WTC11 (cell line): ENCODE measurements at regions not wholly inside any gene's neighbourhood (a gene's known extent, or its start where the extent isn't known, plus 50 kb on each side); places are given as distances from the start of the nearest gene placed in this dataset.

Experiments
- ATAC-seq: fragments of 200-7000 bp; cut with Tn5 transposase; 2 replicates; pipeline ENCODE4 v1.10.0; 2021; ENCODE audit warnings: mild to moderate bottlenecking, moderate library complexity
- CTCF ChIA-PET: fragments of 300-600 bp; sonication (Branson Sonifier 250); formaldehyde crosslinking; loops from one replicate; lab custom pipeline; 2021; ENCODE audit warnings: antibody characterized with exemption; lab: Charles Lee
- POLR2A ChIA-PET: fragments of 350-600 bp; sonication (Branson Sonifier 250); formaldehyde crosslinking; loops from one replicate; lab custom pipeline; 2021; ENCODE audit warnings: antibody characterized with exemption; lab: Charles Lee
- DNase-seq: peaks from one replicate; pipeline ENCODE4 v3.0.0; 2021; ENCODE audit warnings: low spot score
- H3K27ac Mint-ChIP-seq: 2 replicates; pipeline ENCODE4 v1.8.0; 2021; ENCODE audit warnings: mixed read lengths
- H3K27me3 Mint-ChIP-seq: 2 replicates; pipeline ENCODE4 v1.8.0; 2021; ENCODE audit warnings: low read depth, mild to moderate bottlenecking, moderate library complexity, mixed read lengths
- H3K36me3 Mint-ChIP-seq: 2 replicates; pipeline ENCODE4 v1.8.0; 2021; ENCODE audit warnings: mixed read lengths
- H3K4me1 Mint-ChIP-seq: 2 replicates; pipeline ENCODE4 v1.8.0; 2022; ENCODE audit warnings: mixed read lengths
- H3K4me3 Mint-ChIP-seq: 2 replicates; pipeline ENCODE4 v1.8.0; 2021; ENCODE audit warnings: mild to moderate bottlenecking, moderate library complexity, mixed read lengths
- H3K9me3 Mint-ChIP-seq: 2 replicates; pipeline ENCODE4 v1.8.0; 2021; ENCODE audit warnings: mixed read lengths
- CREB1 ChIP-seq: sonication (generic); formaldehyde crosslinking; IDR thresholded peaks from 2 replicates; pipeline ENCODE4 v1.8.0; 2023; ENCODE audit warnings: mild to moderate bottlenecking, missing genetic modification reagents
- GRHL2 ChIP-seq: fragments of 250-450 bp; sonication (Bioruptor Pico); IDR thresholded peaks from 2 replicates; pipeline ENCODE4 v1.8.0; 2022; ENCODE audit warnings: mild to moderate bottlenecking, moderate library complexity; ENCODE audit not compliant: insufficient replicate concordance, severe bottlenecking
- JUN ChIP-seq: sonication (generic); formaldehyde crosslinking; IDR thresholded peaks from 2 replicates; pipeline ENCODE4 v1.8.0; 2023; ENCODE audit warnings: mild to moderate bottlenecking, missing genetic modification reagents
- MAX ChIP-seq: sonication (generic); formaldehyde crosslinking; IDR thresholded peaks from 2 replicates; pipeline ENCODE4 v1.8.0; 2022; ENCODE audit warnings: mild to moderate bottlenecking, missing genetic modification reagents
- NFE2L1 ChIP-seq: sonication (generic); formaldehyde crosslinking; IDR thresholded peaks from 2 replicates; pipeline ENCODE4 v1.8.1; 2023; ENCODE audit warnings: missing genetic modification reagents
- NR2C2 ChIP-seq: sonication (generic); formaldehyde crosslinking; IDR thresholded peaks from 2 replicates; pipeline ENCODE4 v1.8.0; 2022; ENCODE audit warnings: mild to moderate bottlenecking, missing genetic modification reagents
- PRDM15 ChIP-seq: sonication (generic); formaldehyde crosslinking; IDR thresholded peaks from 2 replicates; pipeline ENCODE4 v1.8.0; 2022; ENCODE audit warnings: missing genetic modification reagents
- PRRX2 ChIP-seq: fragments of 250-450 bp; sonication (Bioruptor Pico); IDR thresholded peaks from 2 replicates; pipeline ENCODE4 v1.8.0; 2021; ENCODE audit warnings: mild to moderate bottlenecking
- RORB ChIP-seq: fragments of 250-450 bp; sonication (Bioruptor Pico); IDR thresholded peaks from 2 replicates; pipeline ENCODE4 v1.9.0; 2021; ENCODE audit warnings: mild to moderate bottlenecking
- SMAD3 ChIP-seq: sonication (generic); formaldehyde crosslinking; IDR thresholded peaks from 2 replicates; pipeline ENCODE4 v1.8.0; 2022; ENCODE audit warnings: missing genetic modification reagents, mild to moderate bottlenecking, borderline replicate concordance
- SP1 ChIP-seq: sonication (generic); formaldehyde crosslinking; conservative IDR thresholded peaks from 2 replicates; pipeline ENCODE4 v1.8.1; 2022; ENCODE audit warnings: missing genetic modification reagents
- ZMAT4 ChIP-seq: fragments of 250-450 bp; sonication (Bioruptor Pico); IDR thresholded peaks from 2 replicates; pipeline ENCODE4 v1.9.0; 2021; ENCODE audit warnings: mild to moderate bottlenecking
- ZNF281 ChIP-seq: sonication (generic); formaldehyde crosslinking; IDR thresholded peaks from 2 replicates; pipeline ENCODE4 v1.8.0; 2023; ENCODE audit warnings: mild to moderate bottlenecking, missing genetic modification reagents
- ZNF317 ChIP-seq: sonication (generic); formaldehyde crosslinking; IDR thresholded peaks from 2 replicates; pipeline ENCODE4 v1.8.1; 2023; ENCODE audit warnings: low read depth, mild to moderate bottlenecking, moderate library complexity, missing genetic modification reagents, borderline replicate concordance
- TF ChIP-seq, protein P1 (sequence below): fragments of 250-450 bp; sonication (Bioruptor Pico); IDR thresholded peaks from 2 replicates; pipeline ENCODE4 v1.9.0; 2021; ENCODE audit warnings: mild to moderate bottlenecking, borderline replicate concordance

- Mint-ChIP-seq H3K4me3 (no peak overlapping the region), H3K4me1 (peaks cover 36% of the 10 kb centered on the region), H3K27ac (no peak overlapping the region), H3K27me3 (peaks cover 3% of the 10 kb centered on the region), H3K36me3 (peaks cover 13% of the 10 kb centered on the region), H3K9me3 (peaks cover 21% of the 10 kb centered on the region)
- DNase-seq = no peak
- no peak for ATAC-seq
- POLR2A ChIA-PET = no interaction called here
- TF ChIP-seq ZMAT4 (CRISPR knock-in tag) = no peak
- no peak for TF ChIP-seq CREB1 (CRISPR knock-in tag)
- no peak for TF ChIP-seq SMAD3 (CRISPR knock-in tag)
- no peak for TF ChIP-seq NFE2L1
- no peak for TF ChIP-seq JUN (CRISPR knock-in tag)
- TF ChIP-seq SP1 (CRISPR knock-in tag) = no peak
- TF ChIP-seq NR2C2 (CRISPR knock-in tag) = no peak
- TF ChIP-seq ZNF281 (CRISPR knock-in tag) = no peak
- no peak for TF ChIP-seq ZNF317 (CRISPR knock-in tag)
- no peak for TF ChIP-seq GRHL2 (CRISPR knock-in tag)
- no peak for TF ChIP-seq PRDM15 (CRISPR knock-in tag)
- no peak for TF ChIP-seq MAX (CRISPR knock-in tag)
- CTCF ChIA-PET = interaction anchor here (2.9 to 3.5 kb wide), 2 partner anchors 9 to 24 kb away, joined by 18 to 30 read pairs; no protein-coding TSS in a partner anchor
Observed at GRCh38 chr10:128186959-128187787, 61.0 kb upstream of the MKI67 start.

DNA sequence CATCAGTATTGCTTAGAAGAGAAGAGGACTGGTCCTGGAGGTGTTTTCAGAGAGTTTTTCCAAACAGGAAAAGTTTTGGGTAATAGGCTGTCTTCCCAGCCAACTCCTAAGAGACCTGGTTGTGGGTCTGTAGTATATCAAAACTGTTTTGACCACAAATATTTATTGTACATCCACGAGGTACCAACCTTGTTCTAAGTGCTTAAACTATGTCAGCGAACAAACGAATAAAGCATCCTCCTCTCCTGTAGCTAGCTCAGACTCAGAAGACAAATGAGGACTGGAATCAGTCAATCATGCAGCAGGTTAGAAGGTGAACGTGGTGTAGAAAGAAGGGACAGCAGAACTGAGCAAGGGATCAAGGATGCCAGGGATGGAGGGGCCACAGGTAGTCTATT lies 61.6 kb upstream of the MKI67 start:
- ChIA-PET POLR2A (no interaction called here), CTCF (interaction anchor here (2.9 to 3.5 kb wide), 2 partner anchors 9 to 24 kb away, joined by 18 to 30 read pairs; no protein-coding TSS in a partner anchor)
- ATAC-seq = no peak
- TF ChIP-seq RORB (CRISPR knock-in tag) (no peak), PRRX2 (CRISPR knock-in tag) (no peak)
- peaks cover 36% of the 10 kb centered on the region for H3K4me1 Mint-ChIP-seq
- H3K36me3 Mint-ChIP-seq = peaks cover 8% of the 10 kb centered on the region
- no peak overlapping the region for H3K27ac Mint-ChIP-seq
- no peak for DNase-seq
- H3K27me3 Mint-ChIP-seq = peaks cover 3% of the 10 kb centered on the region
- H3K4me3 Mint-ChIP-seq = no peak overlapping the region
- peaks cover 15% of the 10 kb centered on the region for H3K9me3 Mint-ChIP-seq

DNA sequence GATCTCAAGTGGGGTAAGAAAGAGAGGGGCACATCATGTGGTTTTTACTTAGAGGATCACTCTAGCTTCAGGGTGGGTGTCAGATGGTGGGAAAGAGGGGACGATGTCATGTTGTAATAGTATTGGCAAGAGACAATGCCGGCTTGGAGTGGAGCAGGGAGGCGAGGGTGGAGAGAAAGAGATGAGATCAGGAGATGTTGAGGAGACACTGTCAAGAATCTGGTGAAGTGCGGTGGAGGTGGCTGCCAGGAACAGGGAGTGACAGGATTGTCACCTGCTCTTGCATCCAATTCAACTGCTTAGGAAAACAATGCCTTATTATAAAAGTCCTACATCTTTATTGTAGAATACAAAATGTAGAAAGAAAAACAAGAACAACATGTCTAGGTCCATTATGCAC lies 63.0 kb upstream of the MKI67 start:
- Mint-ChIP-seq H3K9me3 (peaks cover 3% of the 10 kb centered on the region; the same call in 1 of the 2 replicates), H3K4me1 (peaks cover 36% of the 10 kb centered on the region), H3K27ac (no peak overlapping the region), H3K27me3 (peaks cover 3% of the 10 kb centered on the region), H3K36me3 (no peaks in the 10 kb centered on the region), H3K4me3 (no peak overlapping the region)
- TF ChIP-seq, protein P1, sequence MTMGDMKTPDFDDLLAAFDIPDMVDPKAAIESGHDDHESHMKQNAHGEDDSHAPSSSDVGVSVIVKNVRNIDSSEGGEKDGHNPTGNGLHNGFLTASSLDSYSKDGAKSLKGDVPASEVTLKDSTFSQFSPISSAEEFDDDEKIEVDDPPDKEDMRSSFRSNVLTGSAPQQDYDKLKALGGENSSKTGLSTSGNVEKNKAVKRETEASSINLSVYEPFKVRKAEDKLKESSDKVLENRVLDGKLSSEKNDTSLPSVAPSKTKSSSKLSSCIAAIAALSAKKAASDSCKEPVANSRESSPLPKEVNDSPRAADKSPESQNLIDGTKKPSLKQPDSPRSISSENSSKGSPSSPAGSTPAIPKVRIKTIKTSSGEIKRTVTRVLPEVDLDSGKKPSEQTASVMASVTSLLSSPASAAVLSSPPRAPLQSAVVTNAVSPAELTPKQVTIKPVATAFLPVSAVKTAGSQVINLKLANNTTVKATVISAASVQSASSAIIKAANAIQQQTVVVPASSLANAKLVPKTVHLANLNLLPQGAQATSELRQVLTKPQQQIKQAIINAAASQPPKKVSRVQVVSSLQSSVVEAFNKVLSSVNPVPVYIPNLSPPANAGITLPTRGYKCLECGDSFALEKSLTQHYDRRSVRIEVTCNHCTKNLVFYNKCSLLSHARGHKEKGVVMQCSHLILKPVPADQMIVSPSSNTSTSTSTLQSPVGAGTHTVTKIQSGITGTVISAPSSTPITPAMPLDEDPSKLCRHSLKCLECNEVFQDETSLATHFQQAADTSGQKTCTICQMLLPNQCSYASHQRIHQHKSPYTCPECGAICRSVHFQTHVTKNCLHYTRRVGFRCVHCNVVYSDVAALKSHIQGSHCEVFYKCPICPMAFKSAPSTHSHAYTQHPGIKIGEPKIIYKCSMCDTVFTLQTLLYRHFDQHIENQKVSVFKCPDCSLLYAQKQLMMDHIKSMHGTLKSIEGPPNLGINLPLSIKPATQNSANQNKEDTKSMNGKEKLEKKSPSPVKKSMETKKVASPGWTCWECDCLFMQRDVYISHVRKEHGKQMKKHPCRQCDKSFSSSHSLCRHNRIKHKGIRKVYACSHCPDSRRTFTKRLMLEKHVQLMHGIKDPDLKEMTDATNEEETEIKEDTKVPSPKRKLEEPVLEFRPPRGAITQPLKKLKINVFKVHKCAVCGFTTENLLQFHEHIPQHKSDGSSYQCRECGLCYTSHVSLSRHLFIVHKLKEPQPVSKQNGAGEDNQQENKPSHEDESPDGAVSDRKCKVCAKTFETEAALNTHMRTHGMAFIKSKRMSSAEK (CRISPR knock-in tag) = no peak
- no peak for DNase-seq
- ChIA-PET POLR2A (no interaction called here), CTCF (interaction anchor here (2.9 to 3.5 kb wide), 2 partner anchors 11 to 22 kb away, joined by 18 to 30 read pairs; no protein-coding TSS in a partner anchor)
- no peak for ATAC-seq
